IMR-90 (cell line): ENCODE measurements at regions not wholly inside any gene's neighbourhood (a gene's known extent, or its start where the extent isn't known, plus 50 kb on each side); places are given as distances from the start of the nearest gene placed in this dataset.

Experiments used
- ATAC-seq: fragments of 200-7000 bp; cut with Tn5 transposase; 2 replicates; pipeline ENCODE4 v1.9.1; 2020; ENCODE audit warnings: low read depth, mild to moderate bottlenecking, moderate library complexity
- BruUV-seq: library from RNA; stranded (reverse); fragments of 400-500 nt; replicated peaks from 2 replicates; lab custom pipeline; 2021; lab: Mats Ljungman, UMichigan
- CTCF ChIA-PET: fragments of 300-600 bp; formaldehyde crosslinking; extraction: SDS; loops from one replicate; lab custom pipeline; 2021; ENCODE audit warnings: antibody characterized with exemption; lab: Yijun Ruan, JAX
- POLR2A ChIA-PET: fragments of 300-600 bp; sonication (Branson Sonifier 250); formaldehyde crosslinking; loops from one replicate; lab custom pipeline; 2022; ENCODE audit warnings: antibody characterized with exemption; ENCODE audit not compliant: unreplicated experiment; lab: Charles Lee
- DNase-seq: peaks from one replicate; pipeline ENCODE4 v3.0.0; 2013
- H2AFZ ChIP-seq: replicated peaks from 2 replicates; pipeline ENCODE3; 2013; ENCODE audit warnings: low read length, mild to moderate bottlenecking; ENCODE audit not compliant: poor library complexity
- H2AK5ac ChIP-seq: 2 replicates; pipeline ENCODE4 v1.6.1; 2013; ENCODE audit warnings: low read depth, low read length, inconsistent platforms
- H2AK9ac ChIP-seq: replicated peaks from 2 replicates; pipeline ENCODE3; 2013; ENCODE audit warnings: mild to moderate bottlenecking, low read depth, low read length, moderate library complexity; ENCODE audit not compliant: poor library complexity
- H2BK120ac ChIP-seq: 2 replicates; pipeline ENCODE4 v1.6.1; 2013; ENCODE audit warnings: low read depth, low read length, inconsistent platforms
- H2BK15ac ChIP-seq: 3 replicates; pipeline ENCODE4 v1.6.1; 2013; ENCODE audit warnings: low read depth, low read length, inconsistent platforms
- H2BK20ac ChIP-seq: 2 replicates; pipeline ENCODE4 v1.6.1; 2013; ENCODE audit warnings: low read depth, mild to moderate bottlenecking, inconsistent platforms, low read length, moderate library complexity
- H2BK5ac ChIP-seq: 2 replicates; pipeline ENCODE4 v1.6.1; 2013; ENCODE audit warnings: mild to moderate bottlenecking, low read depth, low read length, inconsistent platforms; ENCODE audit not compliant: poor library complexity, severe bottlenecking
- H3K14ac ChIP-seq: replicated peaks from 2 replicates; pipeline ENCODE4 v1.6.1; 2013; ENCODE audit warnings: low read depth, low read length, inconsistent platforms
- H3K18ac ChIP-seq: 2 replicates; pipeline ENCODE4 v1.6.1; 2013; ENCODE audit warnings: low read depth, low read length, control low read depth
- H3K23ac ChIP-seq: 2 replicates; pipeline ENCODE4 v1.6.1; 2013; ENCODE audit warnings: low read depth, low read length, inconsistent platforms
- H3K27ac ChIP-seq: 2 replicates; pipeline ENCODE4 v1.5.1; 2013; ENCODE audit warnings: mild to moderate bottlenecking, control low read depth, low read length; ENCODE audit not compliant: insufficient read depth
- H3K27me3 ChIP-seq: 2 replicates; pipeline ENCODE4 v1.6.1; 2013; ENCODE audit warnings: low read length; ENCODE audit not compliant: control insufficient read depth, insufficient read depth
- H3K36me3 ChIP-seq: 2 replicates; pipeline ENCODE4 v1.6.1; 2013; ENCODE audit warnings: low read length, mixed read lengths; ENCODE audit not compliant: control insufficient read depth, insufficient read depth
- H3K4ac ChIP-seq: 2 replicates; pipeline ENCODE4 v1.6.1; 2013; ENCODE audit warnings: low read depth, low read length, inconsistent platforms
- H3K4me1 ChIP-seq: 2 replicates; pipeline ENCODE4 v1.6.1; 2013; ENCODE audit warnings: low read length, mixed read lengths; ENCODE audit not compliant: control insufficient read depth, insufficient read depth
- H3K4me2 ChIP-seq: 2 replicates; pipeline ENCODE4 v1.6.1; 2013; ENCODE audit warnings: low read depth, mild to moderate bottlenecking, control low read depth, low read length, moderate library complexity
- H3K4me3 ChIP-seq: 2 replicates; pipeline ENCODE4 v1.5.1; 2013; ENCODE audit warnings: low read depth, mild to moderate bottlenecking, control low read depth, low read length, moderate library complexity; ENCODE audit not compliant: insufficient read depth
- H3K56ac ChIP-seq: 2 replicates; pipeline ENCODE4 v1.6.1; 2013; ENCODE audit warnings: low read length, inconsistent platforms; ENCODE audit not compliant: insufficient read depth; ENCODE audit errors: extremely low read depth
- H3K79me1 ChIP-seq, 2 experiments: 2 replicates each; pipeline ENCODE4 v1.6.1; 2013; ENCODE audit warnings: low read length in 2 of 2, inconsistent platforms in 1 of 2, low read depth in 1 of 2
- H3K9ac ChIP-seq: 2 replicates; pipeline ENCODE4 v1.6.1; 2013; ENCODE audit warnings: low read depth, low read length, control low read depth
- H3K9me1 ChIP-seq: 2 replicates; pipeline ENCODE4 v1.6.1; 2013; ENCODE audit warnings: low read length, inconsistent platforms; ENCODE audit not compliant: insufficient read depth
- H3K9me3 ChIP-seq: 2 replicates; pipeline ENCODE4 v1.6.1; 2013; ENCODE audit warnings: low read length; ENCODE audit not compliant: control insufficient read depth, insufficient read depth
- H4K20me1 ChIP-seq: 2 replicates; pipeline ENCODE4 v1.6.1; 2013; ENCODE audit warnings: low read length, inconsistent platforms; ENCODE audit not compliant: insufficient read depth
- H4K5ac ChIP-seq: 2 replicates; pipeline ENCODE4 v1.6.1; 2013; ENCODE audit warnings: mild to moderate bottlenecking, low read depth, low read length, control low read depth
- H4K8ac ChIP-seq, 2 experiments: 2 replicates each; pipeline ENCODE4 v1.6.1; 2013; ENCODE audit warnings: low read depth in 2 of 2, low read length in 2 of 2, control low read depth in 1 of 2, inconsistent platforms in 1 of 2
- H4K91ac ChIP-seq: 2 replicates; pipeline ENCODE4 v1.6.1; 2013; ENCODE audit warnings: low read depth, low read length, inconsistent platforms; ENCODE audit not compliant: insufficient read depth
- BHLHE40 ChIP-seq: fragments of 150-350 bp; IDR thresholded peaks from 2 replicates; pipeline ENCODE4 v1.6.1; 2016; ENCODE audit warnings: mild to moderate bottlenecking, low read depth, low read length
- CEBPB ChIP-seq: IDR thresholded peaks from 2 replicates; pipeline ENCODE4 v1.6.1; 2012; ENCODE audit warnings: low read depth, low read length, improper control_type of control experiment
- CTCF ChIP-seq: conservative IDR thresholded peaks from 2 replicates; pipeline ENCODE4 v1.5.1; 2012; ENCODE audit warnings: mild to moderate bottlenecking, low read depth, low read length, improper control_type of control experiment
- ELK1 ChIP-seq: fragments of 150-350 bp; IDR thresholded peaks from 2 replicates; pipeline ENCODE4 v1.6.1; 2016; ENCODE audit warnings: low read depth, mild to moderate bottlenecking, low read length, moderate library complexity, borderline replicate concordance
- MAFK ChIP-seq: IDR thresholded peaks from 2 replicates; pipeline ENCODE4 v1.6.1; 2012; ENCODE audit warnings: low read depth, low read length, improper control_type of control experiment
- MAZ ChIP-seq: IDR thresholded peaks from 2 replicates; pipeline ENCODE4 v1.6.1; 2012; ENCODE audit warnings: low read depth, mild to moderate bottlenecking, low read length, improper control_type of control experiment, moderate library complexity, borderline replicate concordance
- MXI1 ChIP-seq: IDR thresholded peaks from 2 replicates; pipeline ENCODE4 v1.6.1; 2012; ENCODE audit warnings: low read depth, mild to moderate bottlenecking, low read length, moderate library complexity, borderline replicate concordance
- NFE2L2 ChIP-seq: fragments of 150-350 bp; IDR thresholded peaks from 2 replicates; pipeline ENCODE4 v1.6.1; 2016; ENCODE audit warnings: low read depth, mild to moderate bottlenecking, low read length
- POLR2A ChIP-seq: IDR thresholded peaks from 2 replicates; pipeline ENCODE4 v1.6.1; 2012; ENCODE audit warnings: mild to moderate bottlenecking, low read depth, low read length
- dilution Hi-C: fragments of 300-500 bp; cut with HindIII; formaldehyde crosslinking; loops from one replicate; pipeline ENCODE4 v1.14.3; 2018; ENCODE audit warnings: low sequenced_read_pairs; ENCODE audit not compliant: unreplicated experiment
- in situ Hi-C: fragments of 300-500 bp; cut with MboI; formaldehyde crosslinking; loops from 3 replicates; pipeline ENCODE4 v1.14.3; 2019; ENCODE audit warnings: low sequenced_read_pairs, inconsistent platforms, mixed read lengths
- intact Hi-C: fragments of 100-400 bp; cut with micrococcal nuclease; formaldehyde crosslinking; loops from 2 replicates; pipeline ENCODE4 v1.10.0; 2022

GRCh38 chr2:220991972-220992371 lies 580.1 kb downstream of the EPHA4 start:
- dilution Hi-C loops, result no loop called here

More at GRCh38 chr2:220991972-220992371, 580.1 kb downstream of the EPHA4 start:
- H4K8ac ChIP-seq, result no peak overlapping the region
- no peak overlapping the region for H3K4me2 ChIP-seq
- H2AFZ ChIP-seq, result no peak overlapping the region
- H2BK5ac ChIP-seq, result no peak overlapping the region
- H2BK20ac ChIP-seq, result no peak overlapping the region
- no peak overlapping the region for H3K56ac ChIP-seq
- no peak overlapping the region for H3K4ac ChIP-seq
- H3K4me1 ChIP-seq, result no peaks in the 10 kb centered on the region
- H4K20me1 ChIP-seq, result no peaks in the 10 kb centered on the region
- ChIA-PET CTCF (interaction anchor here (0.7 kb wide), 1 partner anchor 21 kb away, joined by 3 read pairs; no protein-coding TSS in a partner anchor), POLR2A (no interaction called here)
- no peak overlapping the region for H4K91ac ChIP-seq
- no peaks in the 10 kb centered on the region for H3K36me3 ChIP-seq
- no peak overlapping the region for H3K27ac ChIP-seq
- no peaks in the 10 kb centered on the region for H3K79me1 ChIP-seq
- ATAC-seq, result no peak
- intact Hi-C loops (no loop called here), in situ Hi-C loops (no loop called here)
- no peaks in the 10 kb centered on the region for H3K9me1 ChIP-seq
- no peak overlapping the region for H3K18ac ChIP-seq
- no peak overlapping the region for H2BK120ac ChIP-seq
- H3K14ac ChIP-seq, result no peak overlapping the region
- DNase-seq, result no peak
- no peaks in the 10 kb centered on the region for H3K9me3 ChIP-seq
- no peak overlapping the region for H2AK5ac ChIP-seq
- no peaks in the 10 kb centered on the region; the same call in 1 of the 2 replicates for H3K27me3 ChIP-seq
- no peak overlapping the region for H4K5ac ChIP-seq
- TF ChIP-seq MXI1 (no peak), NFE2L2 (no peak), CEBPB (no peak), MAFK (peak; percentile 97), BHLHE40 (no peak), CTCF (no peak), ELK1 (no peak), MAZ (no peak), POLR2A (no peak)
- H2BK15ac ChIP-seq, result no peak overlapping the region
- H3K9ac ChIP-seq, result no peak overlapping the region
- no peak overlapping the region for H3K4me3 ChIP-seq
- no peak overlapping the region for H3K23ac ChIP-seq
- no TSS peak for BruUV-seq
- no peak overlapping the region for H2AK9ac ChIP-seq
